HL-60 (cell line): ENCODE measurements at regions not wholly inside any gene's neighbourhood (a gene's known extent, or its start where the extent isn't known, plus 50 kb on each side); places are given as distances from the start of the nearest gene placed in this dataset.

Experiments
- DNase-seq, 2 experiments: peaks; one replicate each; pipeline ENCODE4 v3.0.0-alpha.2; 2010 to 2020; ENCODE audit warnings: low read depth in 1 of 2, low spot score in 1 of 2
- H3K27ac ChIP-seq: fragments of 250-450 bp; sonication (Bioruptor Pico); replicated peaks from 2 replicates; pipeline ENCODE4 v1.5.1; 2020; ENCODE audit warnings: mild to moderate bottlenecking, moderate library complexity
- H3K27me3 ChIP-seq: fragments of 250-450 bp; sonication (Bioruptor Pico); 2 replicates; pipeline ENCODE4 v1.5.1; 2021; ENCODE audit warnings: mild to moderate bottlenecking, moderate library complexity; ENCODE audit not compliant: insufficient read depth, poor library complexity, severe bottlenecking
- H3K4me3 ChIP-seq: replicated peaks from 2 replicates; pipeline ENCODE4 v1.5.1; 2011; ENCODE audit warnings: mild to moderate bottlenecking, control low read depth, low read length; ENCODE audit not compliant: insufficient read depth
- GABPA ChIP-seq: IDR thresholded peaks from 2 replicates; pipeline ENCODE4 v1.6.1; 2012; ENCODE audit warnings: low read depth
- POLR2AphosphoS5 ChIP-seq: IDR thresholded peaks from 2 replicates; pipeline ENCODE4 v1.6.1; 2012; ENCODE audit warnings: low read depth
- SPI1 ChIP-seq: IDR thresholded peaks from 2 replicates; pipeline ENCODE4 v1.6.1; 2012; ENCODE audit warnings: low read depth, mild to moderate bottlenecking, borderline replicate concordance
- TF ChIP-seq, protein P1 (sequence below): IDR thresholded peaks from one replicate; pipeline ENCODE4 v1.5.1; 2011; ENCODE audit warnings: low read length, control low read depth, inconsistent platforms; ENCODE audit not compliant: insufficient read depth
- TF ChIP-seq, protein P2 (sequence below): IDR thresholded peaks from 2 replicates; pipeline ENCODE4 v1.6.1; 2012; ENCODE audit warnings: low read depth; ENCODE audit not compliant: insufficient replicate concordance

DNA sequence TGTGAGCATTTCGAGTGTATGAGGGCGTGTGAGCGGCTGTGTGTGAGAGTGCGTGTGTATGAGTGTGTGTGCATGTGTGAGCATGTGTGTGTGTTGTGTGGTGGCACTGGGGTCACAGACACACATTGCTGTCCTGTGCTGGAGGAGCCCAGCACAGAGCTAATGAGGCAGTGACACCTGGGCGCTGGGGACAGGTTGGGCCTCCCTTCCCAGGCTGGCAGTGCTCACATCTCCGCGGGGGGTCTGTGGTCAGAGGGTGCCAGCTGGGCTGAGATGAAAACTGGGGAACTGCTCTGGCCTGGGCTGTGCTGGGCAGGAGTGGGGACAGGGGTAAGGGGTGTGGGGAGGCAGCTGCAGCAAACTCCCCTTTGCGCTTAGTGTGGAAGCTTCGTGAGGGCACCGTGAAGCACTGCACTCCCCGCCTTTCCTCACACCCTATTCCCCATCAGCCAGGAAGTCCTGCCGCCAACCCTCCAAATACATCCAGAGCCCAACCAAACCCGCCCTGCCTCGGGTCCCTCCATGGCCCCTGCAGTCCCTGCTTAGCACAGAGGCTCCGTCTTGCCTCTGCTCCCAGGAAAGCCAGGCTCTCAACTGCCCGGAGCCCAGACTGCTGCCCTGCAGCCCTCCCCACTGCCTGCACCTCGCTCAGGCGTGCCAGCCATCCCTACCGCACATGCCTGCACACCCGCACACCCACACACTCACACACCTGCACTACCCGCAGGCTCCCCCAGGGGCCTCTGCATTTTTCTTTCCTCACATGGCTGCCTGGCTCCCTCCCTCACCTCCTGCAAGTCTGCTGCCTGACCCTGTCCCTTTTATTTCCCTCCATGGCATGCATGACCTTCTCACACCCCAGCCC lies 62.0 kb upstream of the THY1 start:
- Histone ChIP-seq H3K27me3 (peaks cover 3% of the 10 kb centered on the region), H3K27ac (no peak overlapping the region), H3K4me3 (no peak overlapping the region)
- TF ChIP-seq, protein P1, sequence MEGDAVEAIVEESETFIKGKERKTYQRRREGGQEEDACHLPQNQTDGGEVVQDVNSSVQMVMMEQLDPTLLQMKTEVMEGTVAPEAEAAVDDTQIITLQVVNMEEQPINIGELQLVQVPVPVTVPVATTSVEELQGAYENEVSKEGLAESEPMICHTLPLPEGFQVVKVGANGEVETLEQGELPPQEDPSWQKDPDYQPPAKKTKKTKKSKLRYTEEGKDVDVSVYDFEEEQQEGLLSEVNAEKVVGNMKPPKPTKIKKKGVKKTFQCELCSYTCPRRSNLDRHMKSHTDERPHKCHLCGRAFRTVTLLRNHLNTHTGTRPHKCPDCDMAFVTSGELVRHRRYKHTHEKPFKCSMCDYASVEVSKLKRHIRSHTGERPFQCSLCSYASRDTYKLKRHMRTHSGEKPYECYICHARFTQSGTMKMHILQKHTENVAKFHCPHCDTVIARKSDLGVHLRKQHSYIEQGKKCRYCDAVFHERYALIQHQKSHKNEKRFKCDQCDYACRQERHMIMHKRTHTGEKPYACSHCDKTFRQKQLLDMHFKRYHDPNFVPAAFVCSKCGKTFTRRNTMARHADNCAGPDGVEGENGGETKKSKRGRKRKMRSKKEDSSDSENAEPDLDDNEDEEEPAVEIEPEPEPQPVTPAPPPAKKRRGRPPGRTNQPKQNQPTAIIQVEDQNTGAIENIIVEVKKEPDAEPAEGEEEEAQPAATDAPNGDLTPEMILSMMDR: no peak
- TF ChIP-seq GABPA (no peak), SPI1 (no peak), POLR2AphosphoS5 (no peak)
- TF ChIP-seq, protein P2, sequence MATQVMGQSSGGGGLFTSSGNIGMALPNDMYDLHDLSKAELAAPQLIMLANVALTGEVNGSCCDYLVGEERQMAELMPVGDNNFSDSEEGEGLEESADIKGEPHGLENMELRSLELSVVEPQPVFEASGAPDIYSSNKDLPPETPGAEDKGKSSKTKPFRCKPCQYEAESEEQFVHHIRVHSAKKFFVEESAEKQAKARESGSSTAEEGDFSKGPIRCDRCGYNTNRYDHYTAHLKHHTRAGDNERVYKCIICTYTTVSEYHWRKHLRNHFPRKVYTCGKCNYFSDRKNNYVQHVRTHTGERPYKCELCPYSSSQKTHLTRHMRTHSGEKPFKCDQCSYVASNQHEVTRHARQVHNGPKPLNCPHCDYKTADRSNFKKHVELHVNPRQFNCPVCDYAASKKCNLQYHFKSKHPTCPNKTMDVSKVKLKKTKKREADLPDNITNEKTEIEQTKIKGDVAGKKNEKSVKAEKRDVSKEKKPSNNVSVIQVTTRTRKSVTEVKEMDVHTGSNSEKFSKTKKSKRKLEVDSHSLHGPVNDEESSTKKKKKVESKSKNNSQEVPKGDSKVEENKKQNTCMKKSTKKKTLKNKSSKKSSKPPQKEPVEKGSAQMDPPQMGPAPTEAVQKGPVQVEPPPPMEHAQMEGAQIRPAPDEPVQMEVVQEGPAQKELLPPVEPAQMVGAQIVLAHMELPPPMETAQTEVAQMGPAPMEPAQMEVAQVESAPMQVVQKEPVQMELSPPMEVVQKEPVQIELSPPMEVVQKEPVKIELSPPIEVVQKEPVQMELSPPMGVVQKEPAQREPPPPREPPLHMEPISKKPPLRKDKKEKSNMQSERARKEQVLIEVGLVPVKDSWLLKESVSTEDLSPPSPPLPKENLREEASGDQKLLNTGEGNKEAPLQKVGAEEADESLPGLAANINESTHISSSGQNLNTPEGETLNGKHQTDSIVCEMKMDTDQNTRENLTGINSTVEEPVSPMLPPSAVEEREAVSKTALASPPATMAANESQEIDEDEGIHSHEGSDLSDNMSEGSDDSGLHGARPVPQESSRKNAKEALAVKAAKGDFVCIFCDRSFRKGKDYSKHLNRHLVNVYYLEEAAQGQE: no peak
- no peak for DNase-seq

DNA sequence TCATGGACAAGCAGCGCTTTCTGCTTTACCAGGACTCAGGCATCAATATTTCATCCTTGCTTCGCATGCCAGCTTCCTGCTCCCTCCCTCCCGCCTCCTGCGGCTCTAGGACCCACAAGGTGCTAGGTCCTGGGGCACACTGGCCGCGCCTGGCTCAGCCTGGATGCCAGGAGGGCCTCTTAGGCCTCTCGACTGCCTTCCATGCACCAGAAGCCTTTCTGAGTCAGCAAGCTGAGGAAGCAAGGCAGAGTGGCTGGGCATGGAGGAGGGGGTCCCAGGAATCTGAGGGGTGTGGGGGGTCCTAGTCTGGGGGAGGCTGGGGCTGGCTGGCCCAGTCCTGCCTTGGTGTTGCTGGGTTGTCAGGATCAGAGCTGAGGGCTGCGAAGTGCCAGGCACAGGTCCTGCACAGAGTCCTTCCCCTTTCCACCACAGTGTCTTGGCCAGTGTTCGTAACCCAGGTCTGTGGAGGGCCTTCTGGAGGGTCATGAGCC lies 61.0 kb upstream of the THY1 start:
- H3K27ac ChIP-seq: no peak overlapping the region
- peaks cover 3% of the 10 kb centered on the region for H3K27me3 ChIP-seq
- DNase-seq: no peak
- no peak overlapping the region for H3K4me3 ChIP-seq
- TF ChIP-seq, protein P1: no peak
- TF ChIP-seq POLR2AphosphoS5: no peak
- no peak for TF ChIP-seq GABPA
- TF ChIP-seq SPI1: no peak
- TF ChIP-seq, protein P2: no peak

DNA sequence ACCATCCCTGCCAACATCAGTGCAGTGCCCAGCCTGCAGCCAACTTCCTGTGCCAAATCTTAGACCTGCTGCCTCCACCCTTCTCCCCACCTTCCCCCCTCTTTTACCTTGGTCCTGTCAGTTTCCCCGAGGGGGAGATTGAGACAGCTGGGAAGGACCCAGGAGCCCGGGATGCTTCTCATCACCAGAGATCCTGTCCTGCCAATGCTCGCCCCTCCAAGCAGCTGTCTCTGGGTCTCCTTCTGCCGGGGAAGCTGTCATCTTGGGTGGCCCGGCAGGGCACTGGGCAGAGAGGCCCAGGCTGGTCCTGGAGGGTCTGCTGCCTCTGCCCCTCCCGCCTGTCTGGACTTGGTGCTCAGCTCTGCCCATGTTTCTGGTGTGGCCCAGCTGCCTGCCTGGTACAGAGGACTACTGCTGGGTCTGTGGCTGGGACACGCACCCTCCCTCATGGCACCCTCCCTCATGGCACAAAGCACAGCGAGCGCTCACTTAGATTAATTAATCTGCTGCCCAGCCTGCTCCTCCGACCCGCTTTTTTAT lies 60.4 kb upstream of the THY1 start:
- TF ChIP-seq GABPA (no peak), SPI1 (no peak), POLR2AphosphoS5 (no peak)
- TF ChIP-seq, protein P1: no peak
- TF ChIP-seq, protein P2: no peak
- H3K27me3 ChIP-seq: peaks cover 3% of the 10 kb centered on the region
- H3K4me3 ChIP-seq: no peak overlapping the region
- H3K27ac ChIP-seq: no peak overlapping the region
- DNase-seq: no peak
